ENCODE measurements at regions not wholly inside any gene's neighbourhood (a gene's known extent, or its start where the extent isn't known, plus 50 kb on each side); places are given as distances from the start of the nearest gene placed in this dataset.

- no peak for TF ChIP-seq POLR2A (IDR thresholded peaks at IDR 0.05)
- no peak for TF ChIP-seq CTCF (IDR thresholded peaks at IDR 0.05)
These were observed 259.8 kb upstream of the TCERG1L start for GRCh38 chr10:131571346-131571745.
